ENCODE measurements at regions not wholly inside any gene's neighbourhood (a gene's known extent, or its start where the extent isn't known, plus 50 kb on each side); places are given as distances from the start of the nearest gene placed in this dataset.

DNA sequence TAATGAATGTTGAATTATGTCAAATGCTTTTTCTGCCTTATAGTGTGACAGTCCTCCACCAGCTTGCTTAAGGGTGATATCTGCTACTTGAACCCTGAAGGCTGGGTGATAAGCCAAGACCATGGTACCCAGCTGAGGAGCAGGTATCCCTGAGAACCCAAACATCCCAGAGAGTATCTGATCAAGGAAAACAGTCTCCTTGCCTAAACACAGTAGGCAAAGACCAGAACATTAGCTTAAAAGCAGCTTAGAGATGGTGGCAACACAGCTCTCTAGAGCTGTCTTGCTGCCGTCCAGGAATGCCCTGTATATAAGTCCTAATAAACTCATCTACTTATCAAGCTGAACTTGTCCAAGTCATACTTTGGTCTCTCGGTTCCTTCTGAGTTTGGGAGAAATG lies 127.7 kb upstream of the PRSS16 start:
- TF ChIP-seq, protein P1, sequence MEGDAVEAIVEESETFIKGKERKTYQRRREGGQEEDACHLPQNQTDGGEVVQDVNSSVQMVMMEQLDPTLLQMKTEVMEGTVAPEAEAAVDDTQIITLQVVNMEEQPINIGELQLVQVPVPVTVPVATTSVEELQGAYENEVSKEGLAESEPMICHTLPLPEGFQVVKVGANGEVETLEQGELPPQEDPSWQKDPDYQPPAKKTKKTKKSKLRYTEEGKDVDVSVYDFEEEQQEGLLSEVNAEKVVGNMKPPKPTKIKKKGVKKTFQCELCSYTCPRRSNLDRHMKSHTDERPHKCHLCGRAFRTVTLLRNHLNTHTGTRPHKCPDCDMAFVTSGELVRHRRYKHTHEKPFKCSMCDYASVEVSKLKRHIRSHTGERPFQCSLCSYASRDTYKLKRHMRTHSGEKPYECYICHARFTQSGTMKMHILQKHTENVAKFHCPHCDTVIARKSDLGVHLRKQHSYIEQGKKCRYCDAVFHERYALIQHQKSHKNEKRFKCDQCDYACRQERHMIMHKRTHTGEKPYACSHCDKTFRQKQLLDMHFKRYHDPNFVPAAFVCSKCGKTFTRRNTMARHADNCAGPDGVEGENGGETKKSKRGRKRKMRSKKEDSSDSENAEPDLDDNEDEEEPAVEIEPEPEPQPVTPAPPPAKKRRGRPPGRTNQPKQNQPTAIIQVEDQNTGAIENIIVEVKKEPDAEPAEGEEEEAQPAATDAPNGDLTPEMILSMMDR (IDR thresholded peaks at IDR 0.05; ENCODE audit: insufficient read depth, low read length, poor library complexity, severe bottlenecking), result no peak
- TF ChIP-seq EZH2phosphoT487 (conservative IDR thresholded peaks at IDR 0.05; ENCODE audit: low read length), result no peak
